HG03066 (cell line): ENCODE measurements at regions not wholly inside any gene's neighbourhood (a gene's known extent, or its start where the extent isn't known, plus 50 kb on each side); places are given as distances from the start of the nearest gene placed in this dataset.
"Not testable (repeated sequence)": the region's sequence is repeated elsewhere in the genome, so short reads cannot be mapped to it uniquely, and the experiment has no call there.

Experiments used
- ATAC-seq: cut with Tn5 transposase; IDR thresholded peaks from one replicate; pipeline ENCODE4 v1.9.1; 2021; ENCODE audit warnings: low read depth; ENCODE audit not compliant: unreplicated experiment

GRCh38 chr5:162209005-162209605 lies 141.5 kb downstream of the GABRG2 start:
- ATAC-seq: peak; percentile 96

GRCh38 chr5:162214551-162214950 lies 147.0 kb downstream of the GABRG2 start:
- ATAC-seq: no peak

- no peak for ATAC-seq
Observed at GRCh38 chr5:162217037-162217436, 149.5 kb downstream of the GABRG2 start.

- ATAC-seq: no peak
Observed at GRCh38 chr5:162221910-162222309, 154.3 kb downstream of the GABRG2 start.

- ATAC-seq: no peak
Observed at GRCh38 chr5:162227075-162227474, 159.5 kb downstream of the GABRG2 start.

GRCh38 chr5:162230348-162230747 lies 162.8 kb downstream of the GABRG2 start:
- ATAC-seq: no peak

- ATAC-seq: no peak
Observed at GRCh38 chr5:162231522-162231921, 163.9 kb downstream of the GABRG2 start.

GRCh38 chr5:162240734-162241133 lies 173.2 kb downstream of the GABRG2 start:
- ATAC-seq: no peak

- no peak for ATAC-seq
Observed at GRCh38 chr5:162242416-162242815, 174.8 kb downstream of the GABRG2 start.

- ATAC-seq: no peak
Observed at GRCh38 chr5:162243651-162244050, 176.1 kb downstream of the GABRG2 start.

- no peak for ATAC-seq
Observed at GRCh38 chr5:162248107-162248713, 180.6 kb downstream of the GABRG2 start.

GRCh38 chr5:162256711-162257110 lies 189.1 kb downstream of the GABRG2 start:
- no peak for ATAC-seq

- no peak for ATAC-seq
Observed at GRCh38 chr5:162268694-162269481, 201.3 kb downstream of the GABRG2 start.

GRCh38 chr5:162272417-162272816 lies 204.8 kb downstream of the GABRG2 start:
- ATAC-seq: no peak

- no peak for ATAC-seq
Observed at GRCh38 chr5:162274679-162275078, 207.1 kb downstream of the GABRG2 start.

GRCh38 chr5:162275387-162275786 lies 207.8 kb downstream of the GABRG2 start:
- not testable (repeated sequence) for ATAC-seq

GRCh38 chr5:162282191-162282590 lies 214.6 kb downstream of the GABRG2 start:
- no peak for ATAC-seq

GRCh38 chr5:162283609-162284008 lies 216.0 kb downstream of the GABRG2 start:
- no peak for ATAC-seq

- ATAC-seq: peak; percentile 73
Observed at GRCh38 chr5:162288647-162289296, 221.2 kb downstream of the GABRG2 start.

GRCh38 chr5:162289489-162289888 lies 221.9 kb downstream of the GABRG2 start:
- ATAC-seq: no peak

GRCh38 chr5:162299793-162300192 lies 232.2 kb downstream of the GABRG2 start:
- no peak for ATAC-seq
